NCI-H1092 treated with DMSO at 0.1 percent for 48 hours (cell line): ENCODE measurements at regions not wholly inside any gene's neighbourhood (a gene's known extent, or its start where the extent isn't known, plus 50 kb on each side); places are given as distances from the start of the nearest gene placed in this dataset.
"Not testable (repeated sequence)": the region's sequence is repeated elsewhere in the genome, so short reads cannot be mapped to it uniquely, and the experiment has no call there.

Source experiments
- DNase-seq: peaks from one replicate; lab custom pipeline; 2025; lab: John Stamatoyannopoulos, UW

GRCh38 chr10:30732671-30733070 lies 103.1 kb upstream of the LYZL2 start:
- DNase-seq: no peak

GRCh38 chr10:30731963-30732362 lies 102.4 kb upstream of the LYZL2 start:
- DNase-seq: no peak

GRCh38 chr10:30730306-30730705 lies 100.8 kb upstream of the LYZL2 start:
- DNase-seq: no peak

- no peak for DNase-seq
Measured at GRCh38 chr10:30728766-30729165, 99.2 kb upstream of the LYZL2 start.

- DNase-seq: no peak
Measured at GRCh38 chr10:30728127-30728526, 98.6 kb upstream of the LYZL2 start.

GRCh38 chr10:30727524-30727923 lies 98.0 kb upstream of the LYZL2 start:
- DNase-seq: no peak

GRCh38 chr10:30726783-30727414 lies 97.3 kb upstream of the LYZL2 start:
- peak; percentile 6 for DNase-seq

- no peak for DNase-seq
Measured at GRCh38 chr10:30725661-30726060, 96.1 kb upstream of the LYZL2 start.

- DNase-seq: no peak
Measured at GRCh38 chr10:30724296-30724695, 94.7 kb upstream of the LYZL2 start.

GRCh38 chr10:30722956-30723620 lies 93.5 kb upstream of the LYZL2 start:
- DNase-seq: no peak

GRCh38 chr10:30719832-30720231 lies 90.3 kb upstream of the LYZL2 start:
- no peak for DNase-seq

- DNase-seq: no peak
Measured at GRCh38 chr10:30709700-30710358, 80.3 kb upstream of the LYZL2 start.

- DNase-seq: no peak
Measured at GRCh38 chr10:30709229-30709628, 79.7 kb upstream of the LYZL2 start.

GRCh38 chr10:30708234-30708633 lies 78.7 kb upstream of the LYZL2 start:
- no peak for DNase-seq

GRCh38 chr10:30706189-30706588 lies 76.6 kb upstream of the LYZL2 start:
- DNase-seq: not testable (repeated sequence)

GRCh38 chr10:30705625-30706149 lies 76.1 kb upstream of the LYZL2 start:
- DNase-seq: no peak

GRCh38 chr10:30705101-30705624 lies 75.6 kb upstream of the LYZL2 start:
- peak; percentile 14 for DNase-seq

- not testable (repeated sequence) for DNase-seq
Measured at GRCh38 chr10:30704601-30705100, 75.1 kb upstream of the LYZL2 start.

GRCh38 chr10:30704026-30704600 lies 74.6 kb upstream of the LYZL2 start:
- DNase-seq: no peak

- DNase-seq: not testable (repeated sequence)
Measured at GRCh38 chr10:30703446-30703845, 73.9 kb upstream of the LYZL2 start.

- DNase-seq: no peak
Measured at GRCh38 chr10:30702860-30703259, 73.3 kb upstream of the LYZL2 start.

GRCh38 chr10:30701451-30702173 lies 72.1 kb upstream of the LYZL2 start:
- DNase-seq: no peak
